ENCODE measurements at regions not wholly inside any gene's neighbourhood (a gene's known extent, or its start where the extent isn't known, plus 50 kb on each side); places are given as distances from the start of the nearest gene placed in this dataset.

DNA sequence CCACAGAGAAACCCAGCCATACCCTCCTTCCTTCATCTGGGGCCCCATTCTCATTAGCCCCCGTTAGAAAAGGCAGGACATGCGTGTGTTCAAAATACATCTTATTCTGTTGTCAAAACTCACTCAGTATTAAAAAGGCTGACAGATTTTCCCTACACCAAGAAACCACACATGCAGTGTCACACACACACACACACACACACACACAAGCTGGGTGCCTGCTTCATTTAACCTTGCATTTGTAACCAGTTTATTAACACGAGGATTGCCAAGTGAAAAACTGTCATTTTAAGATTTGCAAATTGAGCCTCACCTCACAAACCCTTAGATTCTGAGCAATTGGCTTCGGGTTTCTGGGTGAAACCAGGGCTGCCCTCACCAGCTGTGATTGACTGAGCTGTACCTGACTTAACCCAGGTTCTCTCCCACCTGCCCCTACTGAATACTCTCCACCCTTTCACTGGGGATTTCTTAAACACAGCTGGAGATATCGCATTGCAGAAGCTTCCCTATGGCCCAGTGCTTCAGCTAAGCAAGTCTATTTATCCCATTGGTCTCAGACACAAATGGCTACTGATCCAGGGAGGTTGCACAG, 172.7 kb upstream of the ZNF507 start:
- TF ChIP-seq CBX8 (IDR thresholded peaks at IDR 0.05; ENCODE audit: borderline replicate concordance, low read depth, low read length) (no peak), RNF2 (IDR thresholded peaks at IDR 0.05; ENCODE audit: borderline replicate concordance, low read depth, low read length, missing control alignments, poor library complexity, severe bottlenecking) (no peak), SP4 (IDR thresholded peaks at IDR 0.05; ENCODE audit: low read length) (no peak), KDM5A (IDR thresholded peaks at IDR 0.05; ENCODE audit: low read length) (no peak)
- Histone ChIP-seq H3K4me1 (replicated peaks in 1 of 4; ENCODE audit: control insufficient read depth in 3 of 4, insufficient read depth in 4 of 4, low read length in 3 of 4) (peaks cover 0 to 7% (median 0%) of the 10 kb centered on the region in 4 experiments; a peak in 2 of 7 replicates), H2AK5ac (ENCODE audit: low read depth, low read length) (no peak overlapping the region), H2BK120ac (replicated peaks; ENCODE audit: low read depth, low read length) (no peak overlapping the region), H3K27ac (ENCODE audit: low read depth, low read length) (no peak overlapping the region), H2BK12ac (ENCODE audit: low read depth, low read length) (no peak overlapping the region), H2BK5ac (ENCODE audit: low read depth, low read length) (no peak overlapping the region), H2BK15ac (ENCODE audit: low read length) (no peak overlapping the region), H2AFZ (ENCODE audit: low read length) (no peak overlapping the region), H3K18ac (ENCODE audit: extremely low read depth, low read length) (no peak overlapping the region), H3K9me3 (ENCODE audit: insufficient read depth in 2 of 2, low read depth in 1 of 2, low read length in 1 of 2) (no peaks in the 10 kb centered on the region), H3K56ac (replicated peaks; ENCODE audit: insufficient read length, low read depth, low read length) (no peak overlapping the region), H3K14ac (ENCODE audit: insufficient read length) (no peak overlapping the region), H3K4me3 (ENCODE audit: extremely low read depth in 1 of 4, insufficient read depth in 2 of 4, low read depth in 3 of 4, low read length in 4 of 4) (no peak overlapping the region), H3K9ac (replicated peaks in 1 of 4; ENCODE audit: extremely low read depth in 1 of 4, low read depth in 3 of 4, low read length in 3 of 4) (no peak overlapping the region), H3K27me3 (replicated peaks in 1 of 4; ENCODE audit: control insufficient read depth in 3 of 4, extremely low read depth in 1 of 4, insufficient read depth in 3 of 4, low read length in 3 of 4) (no peaks in the 10 kb centered on the region), H4K8ac (ENCODE audit: extremely low read depth, insufficient read depth, low read length) (no peak overlapping the region), H3K4me2 (ENCODE audit: insufficient read depth in 1 of 2, low read depth in 2 of 2, low read length in 2 of 2) (no peak overlapping the region), H3K23me2 (ENCODE audit: low read depth, low read length) (no peaks in the 10 kb centered on the region; the same call in 1 of the 2 replicates), H4K91ac (replicated peaks; ENCODE audit: insufficient read length, low read length) (no peak overlapping the region), H3K79me1 (ENCODE audit: low read depth, low read length) (no peaks in the 10 kb centered on the region), H3K23ac (ENCODE audit: insufficient read length) (no peak overlapping the region), H3K79me2 (ENCODE audit: control insufficient read depth in 1 of 2, insufficient read depth in 2 of 2, low read length in 2 of 2) (no peaks in the 10 kb centered on the region), H4K5ac (ENCODE audit: insufficient read length, low read depth, low read length) (no peak overlapping the region), H3K36me3 (ENCODE audit: control insufficient read depth in 2 of 4, insufficient read depth in 4 of 4, low read length in 3 of 4) (no peaks in the 10 kb centered on the region), H2BK20ac (ENCODE audit: low read length) (no peak overlapping the region), H4K20me1 (replicated peaks in 1 of 2; ENCODE audit: control insufficient read depth in 1 of 2, insufficient read depth in 2 of 2, low read length in 2 of 2) (no peaks in the 10 kb centered on the region), H3K4ac (replicated peaks; ENCODE audit: insufficient read length, low read depth, low read length) (no peak overlapping the region)
- ChIA-PET POLR2A (ENCODE audit: partially characterized antibody) (no interaction called here), CTCF (ENCODE audit: partially characterized antibody) (interaction anchor here (0.9 to 1.6 kb wide), 2 partner anchors 51 to 548 kb away, joined by 3 read pairs; no protein-coding TSS in a partner anchor)
- 70% methylated on average over 5 of the region's 5 CpGs; no CpG with 5 or more reads in 1 of the 2 experiments for WGBS, 2 experiments (ENCODE audit: extremely low coverage in 1 of 2, insufficient coverage in 1 of 2, insufficient read length in 1 of 2, insufficient replicate concordance in 2 of 2, low coverage in 1 of 2, low lambda C conversion rate in 2 of 2, missing lambda C conversion rate in 1 of 2)
- DNase-seq (ENCODE audit: low read depth in 1 of 2, low spot score in 2 of 2), result peak in 1 of 2 experiments; percentile 44
- FAIRE-seq, result no peak
